GM12878 (cell line): ENCODE measurements at regions not wholly inside any gene's neighbourhood (a gene's known extent, or its start where the extent isn't known, plus 50 kb on each side); places are given as distances from the start of the nearest gene placed in this dataset.

Experiments
- CREB1 ChIP-seq: IDR thresholded peaks from 2 replicates; pipeline ENCODE4 v1.6.1; 2012; ENCODE audit warnings: low read depth, mild to moderate bottlenecking, inconsistent platforms
- DPF2 ChIP-seq: fragments of 450-650 bp; IDR thresholded peaks from 2 replicates; pipeline ENCODE4 v1.6.1; 2017; ENCODE audit warnings: mild to moderate bottlenecking
- ETV6 ChIP-seq, 2 experiments: fragments of 450-650 bp in 1 of 2; IDR thresholded peaks in 1 of 2; conservative IDR thresholded peaks in 1 of 2; 2 replicates each; pipeline ENCODE4 v1.6.1; 2014; ENCODE audit warnings: antibody characterized with exemption in 1 of 2, borderline replicate concordance in 1 of 2, low read depth in 1 of 2, mild to moderate bottlenecking in 1 of 2, moderate library complexity in 1 of 2
- PKNOX1 ChIP-seq: fragments of 450-650 bp; IDR thresholded peaks from 2 replicates; pipeline ENCODE4 v1.6.1; 2016; ENCODE audit warnings: mild to moderate bottlenecking
- POLR2A ChIP-seq: IDR thresholded peaks from 2 replicates; pipeline ENCODE4 v1.6.1; 2011; ENCODE audit warnings: low read depth, mild to moderate bottlenecking, low read length

GRCh38 chr6:163760860-163761259 lies 346.3 kb downstream of the QKI start:
- TF ChIP-seq ETV6 (conservative IDR thresholded peaks at IDR 0.05 in 1 of 2, IDR thresholded peaks at IDR 0.05 in 1 of 2; ENCODE audit: borderline replicate concordance in 1 of 2, low read depth in 1 of 2) (no peak), PKNOX1 (no peak), DPF2 (no peak), CREB1 (no peak), POLR2A (no peak)
